Smooth muscle cell (in vitro differentiated cells): ENCODE measurements at regions not wholly inside any gene's neighbourhood (a gene's known extent, or its start where the extent isn't known, plus 50 kb on each side); places are given as distances from the start of the nearest gene placed in this dataset.
A peak's percentile ranks its signal among the peaks of the same experiment; 100 is the strongest.

Source experiments
- DNase-seq: peaks from one replicate; lab custom pipeline; 2025; ENCODE audit not compliant: unreplicated experiment; lab: John Stamatoyannopoulos, UW
- H2AFZ ChIP-seq: fragments of 200-600 bp; sonication (generic); 2 replicates; pipeline ENCODE4 v1.6.0; 2016; ENCODE audit warnings: antibody characterized with exemption, low read depth, mild to moderate bottlenecking
- H3F3A ChIP-seq: fragments of 200-600 bp; sonication (generic); 2 replicates; pipeline ENCODE4 v1.6.0; 2017; ENCODE audit warnings: antibody characterized with exemption, low read depth
- H3K27ac ChIP-seq: fragments of 200-600 bp; sonication (generic); 2 replicates; pipeline ENCODE4 v1.5.1; 2016; ENCODE audit warnings: low read depth, mild to moderate bottlenecking
- H3K27me3 ChIP-seq: fragments of 200-600 bp; sonication (generic); 2 replicates; pipeline ENCODE4 v1.6.1; 2016; ENCODE audit warnings: low read depth, mild to moderate bottlenecking
- H3K36me3 ChIP-seq: fragments of 200-600 bp; sonication (generic); 2 replicates; pipeline ENCODE4 v1.5.1; 2016; ENCODE audit warnings: low read depth
- H3K4me1 ChIP-seq: fragments of 200-600 bp; sonication (generic); 2 replicates; pipeline ENCODE4 v1.5.1; 2016; ENCODE audit warnings: low read depth
- H3K4me2 ChIP-seq: fragments of 200-600 bp; sonication (generic); 2 replicates; pipeline ENCODE4 v1.6.0; 2016; ENCODE audit warnings: mild to moderate bottlenecking
- H3K4me3 ChIP-seq: fragments of 200-600 bp; sonication (generic); 2 replicates; pipeline ENCODE4 v1.5.1; 2016; ENCODE audit warnings: mild to moderate bottlenecking
- H3K79me2 ChIP-seq: fragments of 200-600 bp; sonication (generic); 2 replicates; pipeline ENCODE4 v1.6.0; 2016; ENCODE audit warnings: low read depth, mild to moderate bottlenecking
- H3K9ac ChIP-seq: fragments of 200-600 bp; sonication (generic); 2 replicates; pipeline ENCODE4 v1.6.0; 2016; ENCODE audit warnings: low read depth
- H3K9me3 ChIP-seq: fragments of 200-600 bp; sonication (generic); replicated peaks from 2 replicates; pipeline ENCODE4 v1.5.1; 2016; ENCODE audit warnings: low read depth
- H4K20me1 ChIP-seq: fragments of 200-600 bp; sonication (generic); 2 replicates; pipeline ENCODE4 v1.6.0; 2016; ENCODE audit warnings: low read depth
- WGBS: methylation state at CpG from one replicate; pipeline ENCODE4 v1.1.7; 2016; ENCODE audit warnings: low lambda C conversion rate; 5-methylcytosine and 5-hydroxymethylcytosine counted together
- TF ChIP-seq, protein P1 (sequence below): fragments of 200-600 bp; sonication (generic); IDR thresholded peaks from 2 replicates; pipeline ENCODE4 v1.5.1; 2017; ENCODE audit warnings: borderline replicate concordance, mild to moderate bottlenecking, antibody characterized with exemption; ENCODE audit not compliant: insufficient read depth, poor library complexity, severe bottlenecking

DNA sequence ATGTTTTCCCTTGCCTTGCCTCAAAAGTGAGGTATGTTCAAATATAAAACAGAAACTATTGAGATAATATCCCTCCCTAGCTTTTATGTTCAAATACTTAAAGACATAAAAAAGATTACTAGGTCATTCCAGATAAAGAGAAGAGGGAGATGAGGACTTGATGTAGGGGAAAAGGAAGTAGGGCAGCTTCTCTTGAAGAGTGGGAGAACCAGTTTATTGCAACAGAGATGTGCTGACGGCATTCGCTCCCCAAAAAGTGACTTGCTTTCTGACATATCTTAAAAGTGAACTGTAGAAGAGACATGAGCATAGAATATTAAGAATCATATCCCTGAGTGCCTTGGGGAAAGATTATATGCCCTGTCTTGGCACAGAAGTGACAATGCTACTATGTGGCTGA, 330.2 kb upstream of the NREP start:
- Histone ChIP-seq H3K4me3 (no peak overlapping the region), H3K79me2 (no peaks in the 10 kb centered on the region), H3K9me3 (no peaks in the 10 kb centered on the region), H3K9ac (no peak overlapping the region), H3K4me2 (no peak overlapping the region), H4K20me1 (no peaks in the 10 kb centered on the region), H3K4me1 (no peaks in the 10 kb centered on the region), H3K36me3 (no peaks in the 10 kb centered on the region), H3K27me3 (no peaks in the 10 kb centered on the region), H2AFZ (no peak overlapping the region), H3F3A (no peaks in the 10 kb centered on the region), H3K27ac (no peak overlapping the region)
- TF ChIP-seq, protein P1, sequence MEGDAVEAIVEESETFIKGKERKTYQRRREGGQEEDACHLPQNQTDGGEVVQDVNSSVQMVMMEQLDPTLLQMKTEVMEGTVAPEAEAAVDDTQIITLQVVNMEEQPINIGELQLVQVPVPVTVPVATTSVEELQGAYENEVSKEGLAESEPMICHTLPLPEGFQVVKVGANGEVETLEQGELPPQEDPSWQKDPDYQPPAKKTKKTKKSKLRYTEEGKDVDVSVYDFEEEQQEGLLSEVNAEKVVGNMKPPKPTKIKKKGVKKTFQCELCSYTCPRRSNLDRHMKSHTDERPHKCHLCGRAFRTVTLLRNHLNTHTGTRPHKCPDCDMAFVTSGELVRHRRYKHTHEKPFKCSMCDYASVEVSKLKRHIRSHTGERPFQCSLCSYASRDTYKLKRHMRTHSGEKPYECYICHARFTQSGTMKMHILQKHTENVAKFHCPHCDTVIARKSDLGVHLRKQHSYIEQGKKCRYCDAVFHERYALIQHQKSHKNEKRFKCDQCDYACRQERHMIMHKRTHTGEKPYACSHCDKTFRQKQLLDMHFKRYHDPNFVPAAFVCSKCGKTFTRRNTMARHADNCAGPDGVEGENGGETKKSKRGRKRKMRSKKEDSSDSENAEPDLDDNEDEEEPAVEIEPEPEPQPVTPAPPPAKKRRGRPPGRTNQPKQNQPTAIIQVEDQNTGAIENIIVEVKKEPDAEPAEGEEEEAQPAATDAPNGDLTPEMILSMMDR, result no peak
- 86% methylated on average over 2 of the region's 2 CpGs for WGBS
- DNase-seq, result no peak

GRCh38 chr5:112086740-112087139, 329.7 kb upstream of the NREP start:
- no peaks in the 10 kb centered on the region for H3K79me2 ChIP-seq
- H3K27me3 ChIP-seq, result no peaks in the 10 kb centered on the region
- no peak overlapping the region for H3K4me2 ChIP-seq
- H3K4me1 ChIP-seq, result no peaks in the 10 kb centered on the region
- H3K36me3 ChIP-seq, result no peaks in the 10 kb centered on the region
- no peaks in the 10 kb centered on the region for H4K20me1 ChIP-seq
- no peak overlapping the region for H3K4me3 ChIP-seq
- WGBS, result 95% methylated on average over 1 of the region's 1 CpG
- no peak overlapping the region for H2AFZ ChIP-seq
- TF ChIP-seq, protein P1, result no peak
- DNase-seq, result no peak
- no peak overlapping the region for H3K9ac ChIP-seq
- H3K27ac ChIP-seq, result no peak overlapping the region
- no peaks in the 10 kb centered on the region for H3K9me3 ChIP-seq
- no peaks in the 10 kb centered on the region for H3F3A ChIP-seq

GRCh38 chr5:112084149-112084548, 327.2 kb upstream of the NREP start:
- Histone ChIP-seq H2AFZ (peak overlapping the region; percentile 2), H3K4me1 (no peaks in the 10 kb centered on the region), H4K20me1 (no peaks in the 10 kb centered on the region), H3F3A (no peaks in the 10 kb centered on the region), H3K27ac (no peak overlapping the region), H3K36me3 (no peaks in the 10 kb centered on the region), H3K27me3 (no peaks in the 10 kb centered on the region), H3K9me3 (no peaks in the 10 kb centered on the region), H3K4me3 (no peak overlapping the region), H3K9ac (no peak overlapping the region), H3K4me2 (no peak overlapping the region), H3K79me2 (no peaks in the 10 kb centered on the region)
- WGBS, result 11% methylated on average over 2 of the region's 2 CpGs
- DNase-seq, result no peak
- TF ChIP-seq, protein P1, result no peak

- TF ChIP-seq, protein P1, result no peak
- Histone ChIP-seq H3K9me3 (no peaks in the 10 kb centered on the region), H3K36me3 (no peaks in the 10 kb centered on the region), H3K4me3 (no peak overlapping the region), H3K27me3 (no peaks in the 10 kb centered on the region), H3K4me2 (no peak overlapping the region), H2AFZ (no peak overlapping the region), H3K4me1 (no peaks in the 10 kb centered on the region), H3K27ac (no peak overlapping the region), H3K9ac (no peak overlapping the region), H3K79me2 (no peaks in the 10 kb centered on the region), H4K20me1 (no peaks in the 10 kb centered on the region), H3F3A (no peaks in the 10 kb centered on the region)
- DNase-seq, result no peak
- WGBS, result 90% methylated on average over 4 of the region's 4 CpGs
These were observed 326.6 kb upstream of the NREP start for GRCh38 chr5:112083623-112084022.
